HG03025 (cell line): ENCODE measurements at regions not wholly inside any gene's neighbourhood (a gene's known extent, or its start where the extent isn't known, plus 50 kb on each side); places are given as distances from the start of the nearest gene placed in this dataset.

Source experiments
- ATAC-seq: cut with Tn5 transposase; IDR thresholded peaks from one replicate; pipeline ENCODE4 v1.9.1; 2021; ENCODE audit warnings: mild to moderate bottlenecking, moderate library complexity; ENCODE audit not compliant: unreplicated experiment, low FRiP score

- no peak for ATAC-seq
These were observed 554.4 kb upstream of the TMEM132C start for GRCh38 chr12:127712561-127712960.

- no peak for ATAC-seq
These were observed 550.8 kb upstream of the TMEM132C start for GRCh38 chr12:127716166-127716565.

GRCh38 chr12:127717278-127717677 is 549.7 kb upstream of the TMEM132C start:
- no peak for ATAC-seq

- ATAC-seq, result no peak
These were observed 546.6 kb upstream of the TMEM132C start for GRCh38 chr12:127720334-127720733.

- ATAC-seq, result no peak
These were observed 544.4 kb upstream of the TMEM132C start for GRCh38 chr12:127722611-127723010.

- ATAC-seq, result no peak
These were observed 543.7 kb upstream of the TMEM132C start for GRCh38 chr12:127723251-127723650.

- ATAC-seq, result no peak
These were observed 540.2 kb upstream of the TMEM132C start for GRCh38 chr12:127726671-127727315.

- no peak for ATAC-seq
These were observed 538.7 kb upstream of the TMEM132C start for GRCh38 chr12:127728285-127728684.

GRCh38 chr12:127728729-127729128 is 538.2 kb upstream of the TMEM132C start:
- no peak for ATAC-seq

GRCh38 chr12:127729381-127729780 is 537.6 kb upstream of the TMEM132C start:
- ATAC-seq, result no peak

GRCh38 chr12:127731657-127732056 is 535.3 kb upstream of the TMEM132C start:
- no peak for ATAC-seq

- ATAC-seq, result no peak
These were observed 524.7 kb upstream of the TMEM132C start for GRCh38 chr12:127742231-127742630.

GRCh38 chr12:127745469-127746212 is 521.3 kb upstream of the TMEM132C start:
- no peak for ATAC-seq

- no peak for ATAC-seq
These were observed 517.6 kb upstream of the TMEM132C start for GRCh38 chr12:127749416-127749815.

- ATAC-seq, result no peak
These were observed 516.7 kb upstream of the TMEM132C start for GRCh38 chr12:127750076-127750840.

- no peak for ATAC-seq
These were observed 514.2 kb upstream of the TMEM132C start for GRCh38 chr12:127752802-127753201.

GRCh38 chr12:127760357-127760756 is 506.6 kb upstream of the TMEM132C start:
- ATAC-seq, result no peak

GRCh38 chr12:127760996-127761395 is 506.0 kb upstream of the TMEM132C start:
- no peak for ATAC-seq

GRCh38 chr12:127761880-127762279 is 505.1 kb upstream of the TMEM132C start:
- ATAC-seq, result no peak

- ATAC-seq, result no peak
These were observed 499.3 kb upstream of the TMEM132C start for GRCh38 chr12:127767656-127768055.

GRCh38 chr12:127770118-127770517 is 496.9 kb upstream of the TMEM132C start:
- ATAC-seq, result no peak
